ENCODE measurements at regions not wholly inside any gene's neighbourhood (a gene's known extent, or its start where the extent isn't known, plus 50 kb on each side); places are given as distances from the start of the nearest gene placed in this dataset.
"Not testable (repeated sequence)": the region's sequence is repeated elsewhere in the genome, so short reads cannot be mapped to it uniquely, and the experiment has no call there.

- TF ChIP-seq, protein P1, sequence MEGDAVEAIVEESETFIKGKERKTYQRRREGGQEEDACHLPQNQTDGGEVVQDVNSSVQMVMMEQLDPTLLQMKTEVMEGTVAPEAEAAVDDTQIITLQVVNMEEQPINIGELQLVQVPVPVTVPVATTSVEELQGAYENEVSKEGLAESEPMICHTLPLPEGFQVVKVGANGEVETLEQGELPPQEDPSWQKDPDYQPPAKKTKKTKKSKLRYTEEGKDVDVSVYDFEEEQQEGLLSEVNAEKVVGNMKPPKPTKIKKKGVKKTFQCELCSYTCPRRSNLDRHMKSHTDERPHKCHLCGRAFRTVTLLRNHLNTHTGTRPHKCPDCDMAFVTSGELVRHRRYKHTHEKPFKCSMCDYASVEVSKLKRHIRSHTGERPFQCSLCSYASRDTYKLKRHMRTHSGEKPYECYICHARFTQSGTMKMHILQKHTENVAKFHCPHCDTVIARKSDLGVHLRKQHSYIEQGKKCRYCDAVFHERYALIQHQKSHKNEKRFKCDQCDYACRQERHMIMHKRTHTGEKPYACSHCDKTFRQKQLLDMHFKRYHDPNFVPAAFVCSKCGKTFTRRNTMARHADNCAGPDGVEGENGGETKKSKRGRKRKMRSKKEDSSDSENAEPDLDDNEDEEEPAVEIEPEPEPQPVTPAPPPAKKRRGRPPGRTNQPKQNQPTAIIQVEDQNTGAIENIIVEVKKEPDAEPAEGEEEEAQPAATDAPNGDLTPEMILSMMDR (IDR thresholded peaks at IDR 0.05; ENCODE audit: insufficient read depth, low read length, missing control alignments), result no peak
- no peak overlapping the region for H3K4me3 ChIP-seq (ENCODE audit: low read depth, low read length)
- DNase-seq (ENCODE audit: low read depth, low spot score), result no peak
- ChIA-PET POLR2A (interaction anchor here (0.6 kb wide), 1 partner anchor 368 kb away, joined by 4 read pairs; no protein-coding TSS in a partner anchor), CTCF (no interaction called here)
Measured at GRCh38 chr3:180421221-180421620, 180.7 kb upstream of the TTC14 start.

GRCh38 chr3:180421721-180422120 lies 180.2 kb upstream of the TTC14 start:
- DNase-seq (ENCODE audit: low read depth, low spot score), result no peak
- CTCF ChIA-PET, result no interaction called here
- POLR2A ChIA-PET, result interaction anchor here (0.6 kb wide), 1 partner anchor 369 kb away, joined by 4 read pairs; no protein-coding TSS in a partner anchor
- TF ChIP-seq, protein P1 (IDR thresholded peaks at IDR 0.05; ENCODE audit: insufficient read depth, low read length, missing control alignments), result no peak
- H3K4me3 ChIP-seq (ENCODE audit: low read depth, low read length), result no peak overlapping the region

DNA sequence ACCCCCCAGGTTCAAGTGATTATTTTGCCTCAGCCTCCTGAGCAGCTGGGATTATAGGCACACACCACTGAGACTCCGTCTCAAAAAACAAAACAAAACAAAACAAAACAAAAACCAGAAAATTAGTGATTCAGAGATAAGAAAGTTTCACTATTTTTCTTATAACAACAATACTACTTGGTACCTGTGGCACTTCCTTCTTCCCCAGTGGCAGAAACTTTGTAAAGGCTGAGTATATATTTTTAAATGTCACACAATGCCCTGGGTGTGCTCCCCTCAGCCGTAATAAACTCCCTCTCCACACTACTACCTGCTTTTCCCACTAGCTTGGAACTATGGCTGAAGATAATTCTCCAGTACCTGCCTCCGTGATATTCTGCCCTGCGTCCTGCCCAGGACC lies 177.7 kb upstream of the TTC14 start:
- H3K4me3 ChIP-seq (ENCODE audit: low read depth, low read length); DNase-seq (ENCODE audit: low read depth, low spot score); POLR2A ChIA-PET; CTCF ChIA-PET: not testable (repeated sequence)

DNA sequence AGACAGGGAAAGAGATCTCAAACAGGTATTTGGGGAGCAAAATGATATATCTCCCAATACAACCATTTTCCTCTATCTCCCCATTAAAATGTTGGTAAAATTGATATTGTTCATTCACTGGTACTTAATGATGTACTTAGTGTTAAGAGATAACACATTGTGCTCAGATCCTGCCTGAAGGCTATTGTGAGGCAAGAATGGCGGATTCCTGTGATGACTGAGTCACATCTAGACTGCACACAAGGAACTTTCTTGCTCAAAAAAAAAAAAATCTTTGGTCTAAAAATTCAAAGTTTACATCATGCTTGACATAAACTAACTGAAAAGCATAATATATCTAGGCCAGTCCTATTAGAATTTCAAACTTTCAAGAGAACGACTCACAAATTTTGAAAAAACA lies 171.1 kb upstream of the TTC14 start:
- H3K4me3 ChIP-seq (ENCODE audit: low read depth, low read length), result no peak overlapping the region
- DNase-seq (ENCODE audit: low read depth, low spot score), result no peak
- POLR2A ChIA-PET, result no interaction called here
- TF ChIP-seq, protein P1 (IDR thresholded peaks at IDR 0.05; ENCODE audit: insufficient read depth, low read length, missing control alignments), result no peak
- CTCF ChIA-PET, result no interaction called here

- DNase-seq (ENCODE audit: low read depth, low spot score), result peak; percentile 57
- POLR2A ChIA-PET, result no interaction called here
- no peak overlapping the region for H3K4me3 ChIP-seq (ENCODE audit: low read depth, low read length)
- TF ChIP-seq, protein P1 (IDR thresholded peaks at IDR 0.05; ENCODE audit: insufficient read depth, low read length, missing control alignments), result no peak
- CTCF ChIA-PET, result no interaction called here
Measured at GRCh38 chr3:180433152-180433551, 168.8 kb upstream of the TTC14 start.

GRCh38 chr3:180447136-180447535 lies 154.8 kb upstream of the TTC14 start:
- POLR2A ChIA-PET, result no interaction called here

DNA sequence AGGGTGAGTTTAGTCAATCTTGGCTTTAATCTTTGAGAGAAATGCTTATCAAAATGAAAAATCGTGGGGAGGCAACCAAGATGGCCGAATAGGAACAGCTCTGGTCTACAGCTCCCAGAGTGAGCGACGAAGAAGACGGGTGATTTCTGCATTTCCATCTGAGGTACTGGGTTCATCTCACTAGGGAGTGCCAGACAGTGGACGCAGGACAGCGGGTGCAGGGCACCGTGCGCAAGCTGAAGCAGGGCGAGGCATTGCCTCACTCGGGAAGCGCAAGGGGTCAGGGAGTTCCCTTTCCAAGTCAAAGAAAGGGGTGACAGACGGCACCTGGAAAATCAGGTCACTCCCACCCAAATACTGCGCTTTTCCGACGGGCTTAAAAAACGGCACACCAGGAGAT lies 153.6 kb upstream of the TTC14 start:
- DNase-seq (ENCODE audit: low read depth, low spot score); H3K4me3 ChIP-seq (ENCODE audit: low read depth, low read length); POLR2A ChIA-PET; CTCF ChIA-PET: not testable (repeated sequence)

More at GRCh38 chr3:180447136-180447535, 154.8 kb upstream of the TTC14 start:
- H3K4me3 ChIP-seq (ENCODE audit: low read depth, low read length), result no peak overlapping the region
- CTCF ChIA-PET, result no interaction called here
- DNase-seq (ENCODE audit: low read depth, low spot score), result no peak
- TF ChIP-seq, protein P1 (IDR thresholded peaks at IDR 0.05; ENCODE audit: insufficient read depth, low read length, missing control alignments), result no peak

Measured in AG04449 (cell line).